B cell (primary cell): ENCODE measurements at regions not wholly inside any gene's neighbourhood (a gene's known extent, or its start where the extent isn't known, plus 50 kb on each side); places are given as distances from the start of the nearest gene placed in this dataset.

ENCODE experiments used
- ATAC-seq: fragments of 200-7000 bp; cut with Tn5 transposase; one replicate; pipeline ENCODE4 v1.10.0; 2021; ENCODE audit warnings: low read depth, mild to moderate bottlenecking, moderate number of reproducible peaks, moderate library complexity
- CTCF ChIA-PET: fragments of 350-600 bp; sonication (Branson Sonifier 250); formaldehyde crosslinking; loops from one replicate; lab custom pipeline; 2021; ENCODE audit warnings: antibody characterized with exemption, inconsistent platforms; lab: Charles Lee
- POLR2A ChIA-PET: fragments of 350-600 bp; sonication (Branson Sonifier 250); formaldehyde crosslinking; loops from one replicate; lab custom pipeline; 2021; ENCODE audit warnings: antibody characterized with exemption; lab: Charles Lee
- DNase-seq: peaks from one replicate; pipeline ENCODE4 v3.0.0; 2013
- H2AFZ ChIP-seq: 2 replicates; pipeline ENCODE4 v1.6.1; 2012; ENCODE audit warnings: mild to moderate bottlenecking, low read depth, low read length; ENCODE audit not compliant: insufficient read depth, poor library complexity, severe bottlenecking
- H3K27ac ChIP-seq, 2 donors: 1 replicate in 1 of 2; 2 replicates in 1 of 2; pipeline ENCODE4 v1.5.1; 2012 to 2013; ENCODE audit warnings: low read length in 2 of 2, mild to moderate bottlenecking in 2 of 2, moderate library complexity in 1 of 2
- H3K27me3 ChIP-seq, 4 experiments: fragments of 200-600 bp in 1 of 4; sonication (generic) in 1 of 4; replicated peaks in 1 of 4; 1 replicate in 2 of 4; 2 replicates in 2 of 4; pipeline versions ENCODE4 v1.6.1 to v1.7.0; 2013 to 2016; ENCODE audit warnings: low read length in 3 of 4, mild to moderate bottlenecking in 2 of 4, mixed read lengths in 1 of 4, moderate library complexity in 1 of 4; ENCODE audit not compliant: insufficient read depth in 4 of 4, control insufficient read depth in 3 of 4; ENCODE audit errors: control extremely low read depth in 1 of 4
- H3K36me3 ChIP-seq, 2 experiments: replicated peaks in 1 of 2; 1 replicate in 1 of 2; 2 replicates in 1 of 2; pipeline versions ENCODE4 v1.6.1 to v1.7.1; 2013; ENCODE audit warnings: low read length in 1 of 2; ENCODE audit not compliant: insufficient read depth in 2 of 2, control insufficient read depth in 1 of 2; ENCODE audit errors: control extremely low read depth in 1 of 2, extremely low read depth in 1 of 2
- H3K4me1 ChIP-seq, 2 donors: fragments of 200-600 bp in 1 of 2; sonication (generic) in 1 of 2; 1 replicate in 1 of 2; 2 replicates in 1 of 2; pipeline versions ENCODE4 v1.5.1 to v1.6.1; 2013 to 2017; ENCODE audit warnings: low read length in 2 of 2; ENCODE audit not compliant: control insufficient read depth in 2 of 2, insufficient read depth in 2 of 2
- H3K4me2 ChIP-seq: replicated peaks from 2 replicates; pipeline ENCODE3; 2012; ENCODE audit warnings: mild to moderate bottlenecking, low read depth, low read length; ENCODE audit not compliant: poor library complexity, severe bottlenecking
- H3K4me3 ChIP-seq, 5 experiments: fragments of 200-600 bp in 1 of 5; sonication (generic) in 1 of 5; 1 replicate in 3 of 5; 2 replicates in 2 of 5; pipeline versions ENCODE4 v1.5.1 to v1.7.0; 2011 to 2016; ENCODE audit warnings: low read length in 4 of 5, mild to moderate bottlenecking in 4 of 5, low read depth in 2 of 5, control low read depth in 1 of 5, moderate library complexity in 1 of 5; ENCODE audit not compliant: insufficient read depth in 1 of 5; ENCODE audit errors: control extremely low read depth in 1 of 5, extremely low read depth in 1 of 5
- H3K79me2 ChIP-seq: fragments of 200-600 bp; sonication (generic); one replicate; pipeline ENCODE4 v1.6.0; 2016; ENCODE audit warnings: low read length; ENCODE audit not compliant: control insufficient read depth, insufficient read depth
- H3K9ac ChIP-seq: fragments of 200-600 bp; sonication (generic); 2 replicates; pipeline ENCODE4 v1.6.1; 2017; ENCODE audit warnings: mild to moderate bottlenecking, low read length, moderate library complexity
- H3K9me3 ChIP-seq, 3 donors: one replicate each; pipeline versions ENCODE4 v1.6.1 to v1.7.1; 2013; ENCODE audit warnings: low read length in 2 of 3; ENCODE audit not compliant: control insufficient read depth in 2 of 3, insufficient read depth in 1 of 3; ENCODE audit errors: control extremely low read depth in 1 of 3
- H4K20me1 ChIP-seq: 2 replicates; pipeline ENCODE4 v1.6.0; 2012; ENCODE audit warnings: mild to moderate bottlenecking, low read length; ENCODE audit not compliant: insufficient read depth, control insufficient read depth, poor library complexity, severe bottlenecking
- H3K27ac Mint-ChIP-seq: one replicate; pipeline ENCODE4 v1.8.0; 2021; ENCODE audit warnings: mixed read lengths
- H3K27me3 Mint-ChIP-seq: one replicate; pipeline ENCODE4 v1.8.0; 2021; ENCODE audit warnings: mixed read lengths
- H3K4me1 Mint-ChIP-seq: one replicate; pipeline ENCODE4 v1.8.0; 2021; ENCODE audit warnings: mixed read lengths
- H3K4me3 Mint-ChIP-seq: one replicate; pipeline ENCODE4 v1.8.0; 2021; ENCODE audit warnings: mixed read lengths
- H3K9me3 Mint-ChIP-seq: one replicate; pipeline ENCODE4 v1.8.0; 2022; ENCODE audit warnings: mixed read lengths; ENCODE audit not compliant: insufficient read depth
- CTCF ChIP-seq: fragments of 200-600 bp; IDR thresholded peaks from one replicate; pipeline ENCODE4 v1.8.0; 2022; ENCODE audit warnings: antibody characterized with exemption, mild to moderate bottlenecking
- EZH2 ChIP-seq: IDR thresholded peaks from 2 replicates; pipeline ENCODE4 v1.6.1; 2012; ENCODE audit warnings: borderline replicate concordance, low read depth, mild to moderate bottlenecking, moderate library complexity, low read length; ENCODE audit not compliant: insufficient read depth, poor library complexity, severe bottlenecking
- WGBS: methylation state at CpG from one replicate; pipeline ENCODE4 v1.1.5; 2013; ENCODE audit warnings: missing lambda C conversion rate; ENCODE audit not compliant: insufficient coverage; 5-methylcytosine and 5-hydroxymethylcytosine counted together
- intact Hi-C: fragments of 100-400 bp; cut with micrococcal nuclease; formaldehyde crosslinking; loops from one replicate; pipeline ENCODE4 v1.10.0; 2022

GRCh38 chr3:118477768-118478167, 556.9 kb downstream of the IGSF11 start:
- ATAC-seq: no peak
- H3K27ac ChIP-seq: no peak overlapping the region
- H3K9me3 ChIP-seq: no peaks in the 10 kb centered on the region
- ChIA-PET POLR2A (no interaction called here), CTCF (no interaction called here)
- no peak overlapping the region for H3K4me3 ChIP-seq
- no peaks in the 10 kb centered on the region for H3K4me1 Mint-ChIP-seq
- no peaks in the 10 kb centered on the region for H3K36me3 ChIP-seq
- no peaks in the 10 kb centered on the region for H3K79me2 ChIP-seq
- no peaks in the 10 kb centered on the region for H3K9me3 Mint-ChIP-seq
- no peaks in the 10 kb centered on the region for H3K4me1 ChIP-seq
- no peaks in the 10 kb centered on the region for H3K27me3 ChIP-seq
- TF ChIP-seq EZH2 (no peak), CTCF (no peak)
- no peak overlapping the region for H3K27ac Mint-ChIP-seq
- no peak for DNase-seq
- intact Hi-C loops: no loop called here
- H3K9ac ChIP-seq: no peak overlapping the region
- no peaks in the 10 kb centered on the region for H3K27me3 Mint-ChIP-seq
- 60% methylated on average over 1 of the region's 2 CpGs for WGBS
- H3K4me2 ChIP-seq: no peak overlapping the region
- no peaks in the 10 kb centered on the region for H4K20me1 ChIP-seq
- no peak overlapping the region for H3K4me3 Mint-ChIP-seq
- H2AFZ ChIP-seq: no peak overlapping the region

GRCh38 chr3:118478706-118479276, 555.9 kb downstream of the IGSF11 start:
- no peak overlapping the region for H3K4me3 ChIP-seq
- CTCF ChIA-PET: no interaction called here
- H2AFZ ChIP-seq: no peak overlapping the region

More at GRCh38 chr3:118478706-118479276, 555.9 kb downstream of the IGSF11 start:
- no peak overlapping the region for H3K27ac Mint-ChIP-seq
- Histone ChIP-seq H3K79me2 (no peaks in the 10 kb centered on the region), H3K4me1 (no peaks in the 10 kb centered on the region), H3K36me3 (no peaks in the 10 kb centered on the region), H3K4me2 (no peak overlapping the region), H3K9ac (no peak overlapping the region), H3K27ac (no peak overlapping the region), H3K9me3 (no peaks in the 10 kb centered on the region), H3K27me3 (no peaks in the 10 kb centered on the region), H4K20me1 (no peaks in the 10 kb centered on the region)
- WGBS: 92% methylated on average over 2 of the region's 8 CpGs
- no peaks in the 10 kb centered on the region for H3K4me1 Mint-ChIP-seq
- H3K27me3 Mint-ChIP-seq: no peaks in the 10 kb centered on the region
- H3K9me3 Mint-ChIP-seq: no peaks in the 10 kb centered on the region
- POLR2A ChIA-PET: no interaction called here
- ATAC-seq (no peak), DNase-seq (no peak)
- no peak for TF ChIP-seq EZH2
- no peak for TF ChIP-seq CTCF
- intact Hi-C loops: no loop called here
- no peak overlapping the region for H3K4me3 Mint-ChIP-seq
